Medulla oblongata (tissue), 1 donor: ENCODE measurements at regions not wholly inside any gene's neighbourhood (a gene's known extent, or its start where the extent isn't known, plus 50 kb on each side); places are given as distances from the start of the nearest gene placed in this dataset.
A peak's percentile ranks its signal among the peaks of the same experiment; 100 is the strongest.

Experiments used
- DNase-seq: peaks from one replicate; pipeline ENCODE4 v3.0.0-alpha.2; 2015; ENCODE audit errors: extremely low spot score

DNA sequence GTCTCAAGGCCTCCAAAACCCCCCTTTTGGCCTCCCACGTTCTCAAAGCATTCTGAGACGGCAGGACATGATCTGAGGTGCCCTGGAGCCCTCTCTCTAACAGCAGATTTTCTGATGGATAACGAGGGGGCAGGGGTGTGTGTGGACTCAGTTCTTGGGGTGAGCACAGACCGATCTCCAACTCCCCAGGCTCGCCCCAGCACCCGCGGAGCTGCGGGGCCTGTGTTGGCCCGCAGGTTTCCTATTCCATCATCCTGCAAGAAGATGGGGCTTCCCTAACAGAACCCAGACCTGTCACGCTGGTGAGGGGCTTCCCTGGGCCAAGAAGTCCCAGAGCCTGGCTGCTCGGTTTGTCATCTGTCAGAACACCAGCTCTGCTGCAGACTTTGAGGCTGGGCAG lies 196.1 kb downstream of the ANAPC1 start:
- DNase-seq, result no peak

GRCh38 chr2:111688482-111688881 lies 195.5 kb downstream of the ANAPC1 start:
- DNase-seq, result no peak

- no peak for DNase-seq
Measured at GRCh38 chr2:111689174-111689573, 194.8 kb downstream of the ANAPC1 start.

DNA sequence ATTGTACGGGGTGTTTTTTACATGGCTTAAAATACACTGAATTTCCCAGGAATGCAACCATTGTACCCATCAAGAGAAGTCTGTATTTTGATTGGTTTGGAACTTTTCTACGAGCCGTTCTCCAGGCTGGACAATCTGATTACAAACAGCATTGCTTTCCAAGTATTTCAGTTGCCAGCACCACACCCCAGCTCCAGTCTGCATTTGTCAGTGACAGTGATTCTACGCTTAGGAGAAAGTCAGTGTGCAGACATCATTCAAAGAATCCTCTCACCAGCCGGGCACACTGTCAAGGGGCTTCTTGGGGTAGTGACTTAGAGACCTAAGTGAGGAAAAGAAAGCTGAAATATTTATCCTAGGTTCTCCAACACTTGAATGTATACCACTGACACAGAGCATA lies 194.1 kb downstream of the ANAPC1 start:
- DNase-seq, result no peak

DNA sequence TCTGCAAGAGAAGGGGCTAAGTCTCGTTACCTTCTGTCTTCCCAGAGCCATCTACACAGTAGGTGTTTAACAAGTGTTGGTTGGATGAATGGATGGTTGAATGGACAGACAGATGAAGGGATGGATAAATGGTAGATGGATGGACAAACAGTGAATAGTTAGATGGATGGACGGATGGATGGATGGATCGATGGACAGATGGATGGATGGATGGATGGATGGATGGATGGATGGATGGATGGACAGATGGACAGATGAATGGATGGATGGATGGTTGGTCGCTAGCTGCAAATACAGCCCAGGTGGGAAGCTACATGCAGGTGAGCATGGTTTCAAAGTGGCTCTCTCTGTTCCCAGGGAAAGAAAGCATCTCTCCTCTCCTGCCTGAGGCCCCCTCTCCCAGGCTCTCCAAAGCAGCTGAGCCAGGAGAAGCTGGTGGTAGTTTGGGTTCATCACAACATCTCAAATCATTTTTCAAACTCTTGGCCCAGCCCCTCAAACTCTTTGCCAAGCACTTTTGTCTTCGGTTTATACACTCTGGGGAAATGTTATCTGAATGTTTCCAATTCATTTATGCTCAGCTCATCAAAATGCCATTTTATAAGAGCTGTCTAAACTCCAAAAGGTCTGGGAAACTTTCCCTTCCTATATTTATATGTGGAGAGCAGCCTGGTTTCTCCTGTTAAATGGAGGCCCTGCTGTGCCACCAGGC lies 192.7 kb downstream of the ANAPC1 start:
- no peak for DNase-seq

- DNase-seq, result no peak
Measured at GRCh38 chr2:111692311-111692710, 191.7 kb downstream of the ANAPC1 start.

DNA sequence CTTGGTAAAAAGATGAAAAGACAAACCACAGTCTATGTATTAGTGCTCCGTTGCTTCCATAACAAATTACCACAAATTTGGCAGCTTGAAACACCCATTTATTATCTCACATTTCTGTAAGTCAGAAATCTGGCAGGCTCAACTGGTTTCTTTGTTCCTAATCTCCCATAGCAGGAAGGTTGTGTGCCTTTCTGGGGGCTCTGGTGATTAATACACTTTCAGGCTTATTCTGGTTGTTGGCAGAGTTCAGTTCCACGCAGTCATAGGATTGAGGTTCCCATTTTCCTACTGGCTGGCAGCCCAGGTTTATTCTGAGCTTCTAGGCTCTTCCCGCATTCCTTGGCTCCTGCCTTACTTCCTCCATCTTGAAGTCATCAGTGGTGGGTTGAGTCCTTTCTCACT lies 189.3 kb downstream of the ANAPC1 start:
- no peak for DNase-seq

- no peak for DNase-seq
Measured at GRCh38 chr2:111695441-111696007, 188.5 kb downstream of the ANAPC1 start.

DNA sequence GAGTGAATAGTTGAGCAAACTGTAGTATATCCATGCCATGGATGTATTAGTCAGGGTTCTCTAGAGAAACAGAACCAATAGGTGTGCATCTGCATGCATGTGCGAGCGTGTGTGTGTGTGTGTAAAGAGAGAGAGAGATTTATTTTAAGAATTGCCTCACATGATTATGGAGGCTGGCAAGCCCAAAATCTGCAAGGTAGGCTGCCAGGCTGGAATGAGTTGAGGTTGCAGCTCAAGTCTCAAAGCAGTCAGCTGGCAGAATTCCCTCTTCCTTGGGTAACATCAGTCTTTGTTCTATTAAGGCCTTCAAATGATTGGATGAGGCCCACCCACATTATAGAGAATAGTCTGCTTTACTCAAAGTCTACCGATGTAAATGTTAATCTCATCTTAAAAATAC lies 187.8 kb downstream of the ANAPC1 start:
- DNase-seq, result no peak

DNA sequence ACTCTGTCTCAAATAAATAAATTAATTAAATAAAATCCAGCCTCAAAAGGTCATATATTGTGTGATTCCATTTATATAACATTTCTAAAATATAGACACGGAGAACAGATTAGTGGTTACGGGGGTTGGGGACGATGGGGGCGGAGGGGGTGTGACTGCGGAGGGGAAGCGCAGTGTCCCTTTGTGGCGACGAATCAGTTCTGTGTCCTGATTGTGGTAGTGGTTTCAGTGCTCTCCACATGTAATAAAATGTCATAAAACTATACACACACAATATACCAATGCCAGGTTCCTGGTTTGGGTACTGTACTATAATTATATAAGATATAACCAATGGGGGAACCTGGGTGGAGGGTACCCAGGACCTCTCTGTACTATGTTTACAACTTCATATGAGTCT lies 186.4 kb downstream of the ANAPC1 start:
- DNase-seq, result no peak

- no peak for DNase-seq
Measured at GRCh38 chr2:111698089-111698488, 185.9 kb downstream of the ANAPC1 start.

DNA sequence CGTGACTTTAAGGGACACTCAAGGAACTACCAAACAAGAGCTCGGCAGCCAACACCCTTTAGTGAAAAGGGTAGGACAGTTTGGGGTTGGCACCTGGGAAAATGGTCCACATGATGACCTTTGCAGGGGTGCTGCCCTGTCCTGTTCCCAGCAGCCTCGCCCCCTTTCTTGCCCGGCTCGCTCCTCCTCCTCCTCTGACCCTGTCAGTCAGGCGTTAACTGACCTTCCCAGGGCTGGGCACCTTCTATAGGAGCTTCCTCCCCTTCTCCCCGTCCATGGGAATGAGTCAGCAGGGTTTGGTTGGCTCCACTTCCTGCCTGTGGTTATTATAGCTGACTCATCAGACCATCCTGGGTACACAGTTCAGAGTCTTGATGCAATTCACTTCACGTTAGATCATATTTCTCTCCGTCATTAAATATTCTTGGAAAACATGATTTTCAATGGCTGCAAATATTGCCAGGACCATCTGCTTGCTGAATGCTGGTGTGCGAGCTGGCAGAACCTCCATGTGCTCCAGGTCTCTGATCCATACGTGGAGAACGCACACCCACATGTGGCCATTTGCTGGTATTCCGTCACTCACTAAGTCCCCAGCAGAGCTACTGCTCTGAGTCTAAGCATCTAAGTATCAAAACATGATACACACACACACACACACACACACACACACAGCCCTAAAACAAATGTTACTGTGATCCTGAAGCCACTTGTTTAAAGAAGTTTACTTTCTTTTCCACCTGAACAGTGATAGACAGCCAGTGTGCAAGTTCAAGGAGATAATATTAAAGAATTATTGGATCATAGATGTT lies 185.0 kb downstream of the ANAPC1 start:
- DNase-seq, result peak; percentile 42

DNA sequence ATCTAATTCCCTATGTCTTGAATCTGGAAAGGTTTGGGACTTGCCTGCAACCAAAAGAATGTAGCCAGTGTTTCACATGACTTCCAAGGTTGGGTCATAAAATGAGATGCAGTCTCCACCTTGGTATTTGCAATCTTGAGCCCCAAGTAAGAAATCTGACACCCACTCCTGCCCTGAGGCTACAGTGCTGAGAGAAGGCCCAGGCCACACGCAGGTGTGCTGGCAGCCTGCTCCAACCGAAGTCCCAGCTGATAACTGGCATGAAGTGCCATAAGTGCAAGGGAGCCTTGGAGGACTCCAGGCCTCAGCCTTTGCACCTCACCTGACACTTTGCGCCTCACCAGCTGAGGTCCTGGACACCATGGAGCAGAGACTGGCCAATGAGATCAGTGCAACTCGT lies 182.7 kb downstream of the ANAPC1 start:
- no peak for DNase-seq

DNA sequence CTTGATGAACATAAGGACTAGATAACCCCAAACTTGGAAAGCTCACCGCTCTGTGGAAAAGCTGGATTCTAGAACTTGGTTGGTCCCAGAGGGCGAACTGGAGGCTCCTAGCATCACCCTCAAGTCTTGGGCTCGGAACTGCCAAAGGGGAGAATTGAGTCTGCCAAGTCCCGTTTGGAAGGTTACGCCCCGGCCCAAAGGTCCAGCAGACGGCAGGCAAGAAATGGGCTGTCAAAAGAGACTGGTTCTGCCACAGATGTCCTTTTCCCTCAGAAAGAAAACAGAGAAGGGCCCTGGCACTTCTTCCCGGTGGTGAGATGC lies 182.2 kb downstream of the ANAPC1 start:
- DNase-seq, result no peak

GRCh38 chr2:111702119-111702803 lies 181.7 kb downstream of the ANAPC1 start:
- DNase-seq, result peak; percentile 48

DNA sequence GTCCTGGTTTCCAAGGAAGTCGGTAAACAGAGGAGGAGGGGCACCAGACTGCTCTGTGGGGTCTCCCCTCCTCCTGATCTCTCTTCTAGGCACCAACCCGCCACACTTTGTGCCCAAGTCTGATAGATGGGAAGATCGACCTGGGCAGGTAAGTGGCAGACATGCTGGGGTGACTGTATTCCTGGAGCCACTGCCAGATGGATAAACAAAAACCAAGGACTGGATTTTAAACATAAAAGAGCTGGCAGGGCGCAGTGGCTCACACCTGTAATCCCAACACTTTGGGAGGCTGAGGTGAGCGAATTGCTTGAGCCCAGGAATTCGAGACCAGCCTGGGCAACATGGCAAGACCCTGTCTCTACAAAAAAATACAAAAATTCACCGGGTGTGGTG lies 181.2 kb downstream of the ANAPC1 start:
- no peak for DNase-seq

DNA sequence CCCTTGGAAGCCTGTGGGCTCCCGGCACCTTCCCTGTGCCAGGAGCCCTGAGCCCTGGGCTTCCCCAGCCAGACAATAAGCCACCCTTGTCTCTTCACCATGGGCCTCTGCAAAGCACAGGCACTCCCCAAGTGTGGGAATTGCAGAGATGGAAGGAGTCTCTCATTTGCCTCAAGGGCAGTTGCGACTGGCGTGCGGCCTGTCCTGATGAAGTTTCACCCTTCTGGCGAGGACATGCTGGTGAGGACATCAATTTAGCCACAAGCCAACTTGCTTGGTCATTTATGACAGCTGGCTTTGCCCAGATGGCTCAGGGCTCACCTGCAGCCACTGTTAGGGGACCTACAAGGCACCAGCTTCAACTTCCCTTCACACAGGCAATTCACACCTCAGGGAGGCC lies 180.2 kb downstream of the ANAPC1 start:
- DNase-seq, result no peak

DNA sequence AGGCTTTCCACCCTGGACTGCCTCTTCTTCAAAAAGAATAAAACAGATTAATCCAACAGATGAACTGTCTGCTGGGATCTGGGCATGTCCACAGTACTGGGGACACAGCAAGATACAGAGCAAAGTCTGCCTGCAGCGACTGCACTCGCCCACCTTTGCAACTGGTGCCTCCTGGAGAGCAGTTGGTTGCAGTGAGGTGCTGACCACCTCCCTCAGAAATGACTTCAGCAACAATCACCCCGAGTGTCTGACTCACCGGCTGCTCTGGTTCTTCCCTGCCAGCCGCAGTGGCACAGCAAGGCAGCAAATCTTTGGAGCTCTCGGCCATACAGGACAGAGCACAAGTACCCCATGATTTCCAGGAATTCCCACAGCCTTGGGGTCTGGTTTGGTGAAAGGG lies 179.7 kb downstream of the ANAPC1 start:
- DNase-seq, result no peak

GRCh38 chr2:111705239-111705638 lies 178.8 kb downstream of the ANAPC1 start:
- no peak for DNase-seq

DNA sequence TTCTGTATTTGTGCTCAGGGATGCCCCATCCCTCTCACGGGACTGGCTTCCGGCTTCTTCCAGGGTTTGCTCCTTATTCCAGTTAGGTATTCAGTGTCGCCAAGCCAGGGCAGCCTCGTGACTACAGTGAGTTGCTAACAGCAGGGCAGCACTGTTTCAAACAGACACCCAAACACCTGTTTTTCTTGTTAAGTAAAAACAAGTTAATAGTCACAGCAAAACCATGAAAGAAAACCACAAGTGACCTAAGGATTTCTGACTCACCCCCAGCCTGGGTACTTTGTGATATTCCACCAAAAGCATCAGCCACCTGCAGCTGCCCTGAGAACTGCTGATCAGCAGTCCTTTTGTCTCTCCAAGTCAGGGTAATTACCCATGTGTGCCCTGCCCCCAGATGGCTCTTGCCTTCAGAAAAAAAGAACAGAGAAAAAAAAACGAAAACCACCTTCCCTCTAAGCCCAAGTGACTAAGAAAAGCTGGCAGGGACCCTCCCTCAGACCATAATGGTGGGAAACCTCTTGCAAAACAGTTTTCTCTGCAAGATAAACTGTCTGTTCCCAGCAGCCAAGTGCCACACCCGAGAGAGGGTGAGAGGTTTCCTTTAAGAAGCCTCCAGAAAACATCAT lies 178.2 kb downstream of the ANAPC1 start:
- no peak for DNase-seq

GRCh38 chr2:111706481-111707001 lies 177.5 kb downstream of the ANAPC1 start:
- no peak for DNase-seq

GRCh38 chr2:111707700-111708099 lies 176.3 kb downstream of the ANAPC1 start:
- no peak for DNase-seq
